ENCODE measurements at regions not wholly inside any gene's neighbourhood (a gene's known extent, or its start where the extent isn't known, plus 50 kb on each side); places are given as distances from the start of the nearest gene placed in this dataset.

GRCh38 chr2:194319222-194319992, 1337.6 kb upstream of the SLC39A10 start:
- TF ChIP-seq, protein P1, sequence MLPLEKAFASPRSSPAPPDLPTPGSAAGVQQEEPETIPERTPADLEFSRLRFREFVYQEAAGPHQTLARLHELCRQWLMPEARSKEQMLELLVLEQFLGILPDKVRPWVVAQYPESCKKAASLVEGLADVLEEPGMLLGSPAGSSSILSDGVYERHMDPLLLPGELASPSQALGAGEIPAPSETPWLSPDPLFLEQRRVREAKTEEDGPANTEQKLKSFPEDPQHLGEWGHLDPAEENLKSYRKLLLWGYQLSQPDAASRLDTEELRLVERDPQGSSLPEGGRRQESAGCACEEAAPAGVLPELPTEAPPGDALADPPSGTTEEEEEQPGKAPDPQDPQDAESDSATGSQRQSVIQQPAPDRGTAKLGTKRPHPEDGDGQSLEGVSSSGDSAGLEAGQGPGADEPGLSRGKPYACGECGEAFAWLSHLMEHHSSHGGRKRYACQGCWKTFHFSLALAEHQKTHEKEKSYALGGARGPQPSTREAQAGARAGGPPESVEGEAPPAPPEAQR (CRISPR knock-in tag; IDR thresholded peaks at IDR 0.05) = no peak
- TF ChIP-seq, protein P2, sequence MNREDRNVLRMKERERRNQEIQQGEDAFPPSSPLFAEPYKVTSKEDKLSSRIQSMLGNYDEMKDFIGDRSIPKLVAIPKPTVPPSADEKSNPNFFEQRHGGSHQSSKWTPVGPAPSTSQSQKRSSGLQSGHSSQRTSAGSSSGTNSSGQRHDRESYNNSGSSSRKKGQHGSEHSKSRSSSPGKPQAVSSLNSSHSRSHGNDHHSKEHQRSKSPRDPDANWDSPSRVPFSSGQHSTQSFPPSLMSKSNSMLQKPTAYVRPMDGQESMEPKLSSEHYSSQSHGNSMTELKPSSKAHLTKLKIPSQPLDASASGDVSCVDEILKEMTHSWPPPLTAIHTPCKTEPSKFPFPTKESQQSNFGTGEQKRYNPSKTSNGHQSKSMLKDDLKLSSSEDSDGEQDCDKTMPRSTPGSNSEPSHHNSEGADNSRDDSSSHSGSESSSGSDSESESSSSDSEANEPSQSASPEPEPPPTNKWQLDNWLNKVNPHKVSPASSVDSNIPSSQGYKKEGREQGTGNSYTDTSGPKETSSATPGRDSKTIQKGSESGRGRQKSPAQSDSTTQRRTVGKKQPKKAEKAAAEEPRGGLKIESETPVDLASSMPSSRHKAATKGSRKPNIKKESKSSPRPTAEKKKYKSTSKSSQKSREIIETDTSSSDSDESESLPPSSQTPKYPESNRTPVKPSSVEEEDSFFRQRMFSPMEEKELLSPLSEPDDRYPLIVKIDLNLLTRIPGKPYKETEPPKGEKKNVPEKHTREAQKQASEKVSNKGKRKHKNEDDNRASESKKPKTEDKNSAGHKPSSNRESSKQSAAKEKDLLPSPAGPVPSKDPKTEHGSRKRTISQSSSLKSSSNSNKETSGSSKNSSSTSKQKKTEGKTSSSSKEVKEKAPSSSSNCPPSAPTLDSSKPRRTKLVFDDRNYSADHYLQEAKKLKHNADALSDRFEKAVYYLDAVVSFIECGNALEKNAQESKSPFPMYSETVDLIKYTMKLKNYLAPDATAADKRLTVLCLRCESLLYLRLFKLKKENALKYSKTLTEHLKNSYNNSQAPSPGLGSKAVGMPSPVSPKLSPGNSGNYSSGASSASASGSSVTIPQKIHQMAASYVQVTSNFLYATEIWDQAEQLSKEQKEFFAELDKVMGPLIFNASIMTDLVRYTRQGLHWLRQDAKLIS (CRISPR knock-in tag; IDR thresholded peaks at IDR 0.05; ENCODE audit: borderline replicate concordance) = no peak
- TF ChIP-seq SMAD3 (CRISPR knock-in tag; IDR thresholded peaks at IDR 0.05; ENCODE audit: borderline replicate concordance) (no peak), TCF7 (CRISPR knock-in tag; IDR thresholded peaks at IDR 0.05; ENCODE audit: low read depth) (no peak), CTCF (IDR thresholded peaks at IDR 0.05) (peak; percentile 39; the same call in 1 of the 2 replicates)

Measured in WTC11 (cell line).